ENCODE measurements at regions not wholly inside any gene's neighbourhood (a gene's known extent, or its start where the extent isn't known, plus 50 kb on each side); places are given as distances from the start of the nearest gene placed in this dataset.

- Histone ChIP-seq H3K4me3 (no peak overlapping the region), H3K9me3 (no peaks in the 10 kb centered on the region), H3K4me1 (no peaks in the 10 kb centered on the region), H3K27ac (no peak overlapping the region), H3K27me3 (no peaks in the 10 kb centered on the region), H3K36me3 (no peaks in the 10 kb centered on the region)
- no peak for ATAC-seq (ENCODE audit: low FRiP score in 2 of 2)
- 63 to 65% methylated on average over 1 of the region's 1 CpG for WGBS, 2 donors
- TF ChIP-seq POLR2AphosphoS5 (IDR thresholded peaks at IDR 0.05) (no peak), POLR2A (IDR thresholded peaks at IDR 0.05) (no peak), EP300 (IDR thresholded peaks at IDR 0.05) (no peak)
- TF ChIP-seq, protein P1, sequence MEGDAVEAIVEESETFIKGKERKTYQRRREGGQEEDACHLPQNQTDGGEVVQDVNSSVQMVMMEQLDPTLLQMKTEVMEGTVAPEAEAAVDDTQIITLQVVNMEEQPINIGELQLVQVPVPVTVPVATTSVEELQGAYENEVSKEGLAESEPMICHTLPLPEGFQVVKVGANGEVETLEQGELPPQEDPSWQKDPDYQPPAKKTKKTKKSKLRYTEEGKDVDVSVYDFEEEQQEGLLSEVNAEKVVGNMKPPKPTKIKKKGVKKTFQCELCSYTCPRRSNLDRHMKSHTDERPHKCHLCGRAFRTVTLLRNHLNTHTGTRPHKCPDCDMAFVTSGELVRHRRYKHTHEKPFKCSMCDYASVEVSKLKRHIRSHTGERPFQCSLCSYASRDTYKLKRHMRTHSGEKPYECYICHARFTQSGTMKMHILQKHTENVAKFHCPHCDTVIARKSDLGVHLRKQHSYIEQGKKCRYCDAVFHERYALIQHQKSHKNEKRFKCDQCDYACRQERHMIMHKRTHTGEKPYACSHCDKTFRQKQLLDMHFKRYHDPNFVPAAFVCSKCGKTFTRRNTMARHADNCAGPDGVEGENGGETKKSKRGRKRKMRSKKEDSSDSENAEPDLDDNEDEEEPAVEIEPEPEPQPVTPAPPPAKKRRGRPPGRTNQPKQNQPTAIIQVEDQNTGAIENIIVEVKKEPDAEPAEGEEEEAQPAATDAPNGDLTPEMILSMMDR (IDR thresholded peaks at IDR 0.05) = no peak
- DNase-seq = no peak
These were observed 260.2 kb upstream of the CPEB2 start for GRCh38 chr4:14742054-14742453.

DNA sequence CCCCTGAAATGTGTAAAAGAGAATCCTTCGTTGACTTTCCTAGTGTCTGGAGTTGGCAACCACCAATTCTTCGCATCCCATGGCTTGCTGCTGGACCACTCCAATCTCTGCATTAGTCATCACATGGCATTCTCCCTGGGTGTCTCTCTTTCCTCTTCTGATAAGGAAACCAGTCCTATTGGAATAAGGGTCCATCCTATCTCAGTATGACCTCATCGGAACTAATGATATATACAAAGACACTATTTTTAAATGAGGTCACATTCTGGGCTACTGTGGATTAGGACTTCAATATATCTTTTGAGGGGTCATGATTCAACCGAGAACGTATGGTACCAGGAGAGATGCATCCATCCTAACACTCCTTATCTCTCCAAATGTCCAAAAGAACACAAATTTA lies 259.1 kb upstream of the CPEB2 start:
- H3K9me3 ChIP-seq = no peaks in the 10 kb centered on the region
- TF ChIP-seq, protein P1 (IDR thresholded peaks at IDR 0.05) = no peak
- TF ChIP-seq POLR2AphosphoS5 (IDR thresholded peaks at IDR 0.05) = no peak
- no peak for TF ChIP-seq EP300 (IDR thresholded peaks at IDR 0.05)
- TF ChIP-seq POLR2A (IDR thresholded peaks at IDR 0.05) = no peak
- H3K4me3 ChIP-seq = no peak overlapping the region
- ATAC-seq (ENCODE audit: low FRiP score in 2 of 2) (no peak), DNase-seq (no peak)
- H3K4me1 ChIP-seq = no peaks in the 10 kb centered on the region
- H3K27ac ChIP-seq = no peak overlapping the region
- no peaks in the 10 kb centered on the region for H3K36me3 ChIP-seq
- 83 to 89% methylated on average over 5 of the region's 5 CpGs for WGBS, 2 donors
- H3K27me3 ChIP-seq = no peaks in the 10 kb centered on the region

- WGBS, 2 donors = 66 to 78% methylated on average over 4 to 5 of the region's 5 CpGs
These were observed 258.7 kb upstream of the CPEB2 start for GRCh38 chr4:14743601-14744000.

GRCh38 chr4:14744346-14744745 lies 257.9 kb upstream of the CPEB2 start:
- Histone ChIP-seq H3K4me1 (no peaks in the 10 kb centered on the region), H3K4me3 (no peak overlapping the region), H3K27ac (no peak overlapping the region), H3K36me3 (no peaks in the 10 kb centered on the region), H3K9me3 (no peaks in the 10 kb centered on the region), H3K27me3 (no peaks in the 10 kb centered on the region)
- no peak for ATAC-seq (ENCODE audit: low FRiP score in 2 of 2)
- TF ChIP-seq, protein P1 (IDR thresholded peaks at IDR 0.05) = no peak
- TF ChIP-seq EP300 (IDR thresholded peaks at IDR 0.05) (no peak), POLR2AphosphoS5 (IDR thresholded peaks at IDR 0.05) (no peak), POLR2A (IDR thresholded peaks at IDR 0.05) (no peak)
- no peak for DNase-seq
- WGBS, 2 donors = 72 to 73% methylated on average over 3 to 4 of the region's 4 CpGs

More at GRCh38 chr4:14743601-14744000, 258.7 kb upstream of the CPEB2 start:
- Histone ChIP-seq H3K36me3 (no peaks in the 10 kb centered on the region), H3K27me3 (no peaks in the 10 kb centered on the region), H3K9me3 (no peaks in the 10 kb centered on the region), H3K4me3 (no peak overlapping the region), H3K27ac (no peak overlapping the region), H3K4me1 (no peaks in the 10 kb centered on the region)
- ATAC-seq (ENCODE audit: low FRiP score in 2 of 2) (no peak), DNase-seq (no peak)
- no peak for TF ChIP-seq EP300 (IDR thresholded peaks at IDR 0.05)
- TF ChIP-seq POLR2AphosphoS5 (IDR thresholded peaks at IDR 0.05) = no peak
- no peak for TF ChIP-seq POLR2A (IDR thresholded peaks at IDR 0.05)
- TF ChIP-seq, protein P1 (IDR thresholded peaks at IDR 0.05) = no peak

- DNase-seq (peak in 1 of 2 donors; percentile 56), ATAC-seq (ENCODE audit: low FRiP score in 2 of 2) (peak; percentile 78 to 79)
- TF ChIP-seq EP300 (IDR thresholded peaks at IDR 0.05) = no peak
- TF ChIP-seq, protein P1 (IDR thresholded peaks at IDR 0.05) = peak in 3 of 6 experiments; percentile 30 to 53 (median 51)
These were observed 252.4 kb upstream of the CPEB2 start for GRCh38 chr4:14749910-14750309.

More at GRCh38 chr4:14749910-14750309, 252.4 kb upstream of the CPEB2 start:
- no peaks in the 10 kb centered on the region for H3K27me3 ChIP-seq
- H3K9me3 ChIP-seq = peaks cover 0 to 19% (median 7%) of the 10 kb centered on the region in 4 donors
- no peaks in the 10 kb centered on the region for H3K4me1 ChIP-seq
- WGBS, 2 donors = 42 to 59% methylated on average over 2 of the region's 2 CpGs
- H3K4me3 ChIP-seq = no peak overlapping the region
- no peaks in the 10 kb centered on the region for H3K36me3 ChIP-seq
- H3K27ac ChIP-seq = no peak overlapping the region
